NOMO-1 (cell line): ENCODE measurements at regions not wholly inside any gene's neighbourhood (a gene's known extent, or its start where the extent isn't known, plus 50 kb on each side); places are given as distances from the start of the nearest gene placed in this dataset.

Experiments used
- DNase-seq, 2 experiments: peaks; one replicate each; lab custom pipeline; 2025; ENCODE audit not compliant: unreplicated experiment in 2 of 2; lab: John Stamatoyannopoulos, UW

- no peak for DNase-seq
Measured at GRCh38 chr20:48195121-48195870, 410.0 kb upstream of the SULF2 start.

- DNase-seq: no peak
Measured at GRCh38 chr20:48194583-48194982, 409.3 kb upstream of the SULF2 start.

GRCh38 chr20:48193627-48194425 lies 408.5 kb upstream of the SULF2 start:
- no peak for DNase-seq

- DNase-seq: no peak
Measured at GRCh38 chr20:48192109-48192508, 406.8 kb upstream of the SULF2 start.

GRCh38 chr20:48191200-48191599 lies 405.9 kb upstream of the SULF2 start:
- no peak for DNase-seq

GRCh38 chr20:48190757-48191156 lies 405.5 kb upstream of the SULF2 start:
- DNase-seq: no peak

- DNase-seq: no peak
Measured at GRCh38 chr20:48189181-48189580, 403.9 kb upstream of the SULF2 start.

GRCh38 chr20:48187851-48188250 lies 402.6 kb upstream of the SULF2 start:
- DNase-seq: no peak

GRCh38 chr20:48186915-48187314 lies 401.6 kb upstream of the SULF2 start:
- DNase-seq: no peak

GRCh38 chr20:48186447-48186846 lies 401.2 kb upstream of the SULF2 start:
- DNase-seq: no peak

- DNase-seq: no peak
Measured at GRCh38 chr20:48184229-48184628, 398.9 kb upstream of the SULF2 start.

- no peak for DNase-seq
Measured at GRCh38 chr20:48181261-48181935, 396.1 kb upstream of the SULF2 start.

GRCh38 chr20:48180618-48181017 lies 395.3 kb upstream of the SULF2 start:
- DNase-seq: no peak

- DNase-seq: no peak
Measured at GRCh38 chr20:48180024-48180423, 394.7 kb upstream of the SULF2 start.

- DNase-seq: no peak
Measured at GRCh38 chr20:48178633-48179032, 393.4 kb upstream of the SULF2 start.

GRCh38 chr20:48177058-48177457 lies 391.8 kb upstream of the SULF2 start:
- DNase-seq: no peak

GRCh38 chr20:48176139-48176538 lies 390.9 kb upstream of the SULF2 start:
- DNase-seq: no peak

GRCh38 chr20:48175261-48175660 lies 390.0 kb upstream of the SULF2 start:
- DNase-seq: no peak

- DNase-seq: no peak
Measured at GRCh38 chr20:48172357-48172702, 387.0 kb upstream of the SULF2 start.

GRCh38 chr20:48171626-48172356 lies 386.5 kb upstream of the SULF2 start:
- no peak for DNase-seq

GRCh38 chr20:48171071-48171470 lies 385.8 kb upstream of the SULF2 start:
- DNase-seq: no peak
